Hematopoietic multipotent progenitor cell treated with erythropoietin and hydrocortisone succinate and interleukin-3 and kit ligand, for 8 days (in vitro differentiated cells): ENCODE measurements at regions not wholly inside any gene's neighbourhood (a gene's known extent, or its start where the extent isn't known, plus 50 kb on each side); places are given as distances from the start of the nearest gene placed in this dataset.

Experiments used
- DNase-seq: peaks from one replicate; pipeline ENCODE4 v3.0.0-alpha.2; 2015

GRCh38 chr14:80446356-80446755 is 235.1 kb upstream of the DIO2 start:
- DNase-seq = no peak

- no peak for DNase-seq
These were observed 234.3 kb upstream of the DIO2 start for GRCh38 chr14:80445605-80446004.

- no peak for DNase-seq
These were observed 223.4 kb upstream of the DIO2 start for GRCh38 chr14:80434574-80435321.

- no peak for DNase-seq
These were observed 222.5 kb upstream of the DIO2 start for GRCh38 chr14:80433811-80434210.

- no peak for DNase-seq
These were observed 217.4 kb upstream of the DIO2 start for GRCh38 chr14:80428671-80429070.

GRCh38 chr14:80428171-80428570 is 216.9 kb upstream of the DIO2 start:
- DNase-seq = no peak

- no peak for DNase-seq
These were observed 215.8 kb upstream of the DIO2 start for GRCh38 chr14:80427101-80427500.

- DNase-seq = no peak
These were observed 215.4 kb upstream of the DIO2 start for GRCh38 chr14:80426683-80427082.

- DNase-seq = no peak
These were observed 214.4 kb upstream of the DIO2 start for GRCh38 chr14:80425686-80426085.

- DNase-seq = no peak
These were observed 208.5 kb upstream of the DIO2 start for GRCh38 chr14:80419769-80420168.

GRCh38 chr14:80419345-80419744 is 208.0 kb upstream of the DIO2 start:
- no peak for DNase-seq

- DNase-seq = no peak
These were observed 204.3 kb upstream of the DIO2 start for GRCh38 chr14:80415636-80416035.

GRCh38 chr14:80414080-80414479 is 202.8 kb upstream of the DIO2 start:
- DNase-seq = no peak

GRCh38 chr14:80404413-80404812 is 193.1 kb upstream of the DIO2 start:
- DNase-seq = no peak

- no peak for DNase-seq
These were observed 191.7 kb upstream of the DIO2 start for GRCh38 chr14:80403036-80403435.

GRCh38 chr14:80395031-80395430 is 183.7 kb upstream of the DIO2 start:
- DNase-seq = no peak

- DNase-seq = no peak
These were observed 182.5 kb upstream of the DIO2 start for GRCh38 chr14:80393766-80394165.

GRCh38 chr14:80390906-80391305 is 179.6 kb upstream of the DIO2 start:
- no peak for DNase-seq

- no peak for DNase-seq
These were observed 177.8 kb upstream of the DIO2 start for GRCh38 chr14:80388980-80389711.

- DNase-seq = no peak
These were observed 176.3 kb upstream of the DIO2 start for GRCh38 chr14:80387563-80387981.

- DNase-seq = no peak
These were observed 174.0 kb upstream of the DIO2 start for GRCh38 chr14:80385336-80385735.

- no peak for DNase-seq
These were observed 171.9 kb upstream of the DIO2 start for GRCh38 chr14:80383223-80383622.

- DNase-seq = no peak
These were observed 170.6 kb upstream of the DIO2 start for GRCh38 chr14:80381807-80382363.

GRCh38 chr14:80379035-80379434 is 167.7 kb upstream of the DIO2 start:
- DNase-seq = no peak
